Right cardiac atrium (tissue), 5 donors: ENCODE measurements at regions not wholly inside any gene's neighbourhood (a gene's known extent, or its start where the extent isn't known, plus 50 kb on each side); places are given as distances from the start of the nearest gene placed in this dataset.
A peak's percentile ranks its signal among the peaks of the same experiment; 100 is the strongest.

Experiments used
- ATAC-seq, 2 donors: fragments of 200-7000 bp; cut with Tn5 transposase; one replicate each; pipeline versions ENCODE4 v1.8.0 to v1.9.1; 2020; ENCODE audit warnings: moderate library complexity in 2 of 2, mild to moderate bottlenecking in 1 of 2
- DNase-seq, 3 donors: peaks; one replicate each; pipeline ENCODE4 v3.0.0-alpha.2; 2020
- H3K27ac ChIP-seq: one replicate; pipeline ENCODE4 v1.5.1; 2013; ENCODE audit warnings: mild to moderate bottlenecking, low read length, control low read depth, moderate library complexity
- H3K27me3 ChIP-seq: one replicate; pipeline ENCODE4 v1.6.1; 2013; ENCODE audit not compliant: control insufficient read depth, insufficient read depth
- H3K4me1 ChIP-seq: one replicate; pipeline ENCODE4 v1.6.1; 2013; ENCODE audit warnings: low read length; ENCODE audit not compliant: control insufficient read depth, insufficient read depth
- H3K4me3 ChIP-seq: one replicate; pipeline ENCODE4 v1.5.1; 2013; ENCODE audit warnings: low read length, control low read depth
- H3K9me3 ChIP-seq: one replicate; pipeline ENCODE4 v1.6.1; 2013; ENCODE audit warnings: low read length; ENCODE audit not compliant: control insufficient read depth
- WGBS: extraction: QIAGEN DNeasy Blood & Tissue Kit; methylation state at CpG from one replicate; pipeline ENCODE4 v1.1.7; 2013; 5-methylcytosine and 5-hydroxymethylcytosine counted together
- intact Hi-C, 4 donors: fragments of 100-400 bp; cut with DNase I; formaldehyde crosslinking; loops; one replicate each; pipeline versions ENCODE4 v1.11.0 to v1.14.0; 2022 to 2023
- donor health status: healthy with polysubstance abuse.
- donor health status: DM: no; HTN: yes; CAD: no.
- donor health status: DM: no; HTN: no; CAD: no.
- donor health status: DM: no; HTN: yes; CAD: no; lungs with severe emphysema.
- donor health status: DM: yes; HTN: yes; CAD: no.

- no peak for DNase-seq
- Histone ChIP-seq H3K27ac (no peak overlapping the region), H3K9me3 (no peaks in the 10 kb centered on the region), H3K4me1 (no peaks in the 10 kb centered on the region), H3K4me3 (no peak overlapping the region), H3K27me3 (no peaks in the 10 kb centered on the region)
- no peak for ATAC-seq
- intact Hi-C loops = no loop called here
- WGBS = 82% methylated on average over 16 of the region's 16 CpGs
These were observed 131.5 kb upstream of the SPACA7 start for GRCh38 chr13:112244495-112245177.

DNA sequence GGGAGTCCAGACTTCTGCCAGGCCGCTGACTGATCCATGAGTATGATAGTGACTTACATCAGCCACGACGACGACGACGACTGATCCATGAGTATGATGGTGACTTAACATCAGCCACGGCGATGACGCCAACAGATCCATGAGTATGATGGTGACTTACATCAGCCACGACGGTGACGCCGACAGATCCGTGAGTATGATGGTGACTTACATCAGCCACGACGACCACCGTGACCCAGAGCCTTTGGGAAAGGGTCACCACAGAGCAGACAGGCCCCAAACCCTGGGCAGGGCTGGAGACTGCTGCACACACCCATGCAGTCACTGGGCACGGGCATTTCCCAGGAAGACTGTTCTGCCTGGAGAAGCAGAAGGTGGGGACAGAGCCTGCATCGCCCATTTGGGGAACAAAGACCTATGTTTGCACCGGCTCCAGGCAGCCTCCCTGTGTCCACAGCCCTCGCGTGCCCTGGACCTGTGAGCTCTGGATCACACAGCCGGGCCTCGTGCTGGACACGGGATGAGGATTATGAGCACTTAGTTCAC is 130.9 kb upstream of the SPACA7 start:
- 92% methylated on average over 25 of the region's 25 CpGs for WGBS
- ATAC-seq (no peak), DNase-seq (no peak)
- Histone ChIP-seq H3K4me1 (no peaks in the 10 kb centered on the region), H3K9me3 (no peaks in the 10 kb centered on the region), H3K27ac (no peak overlapping the region), H3K4me3 (no peak overlapping the region), H3K27me3 (no peaks in the 10 kb centered on the region)
- intact Hi-C loops = no loop called here

- no peak overlapping the region for H3K4me3 ChIP-seq
- WGBS = 82% methylated on average over 9 of the region's 9 CpGs
- H3K27me3 ChIP-seq = no peaks in the 10 kb centered on the region
- no peak for DNase-seq
- H3K27ac ChIP-seq = no peak overlapping the region
- intact Hi-C loops = no loop called here
- ATAC-seq = no peak
- H3K4me1 ChIP-seq = no peaks in the 10 kb centered on the region
- H3K9me3 ChIP-seq = no peaks in the 10 kb centered on the region
These were observed 130.2 kb upstream of the SPACA7 start for GRCh38 chr13:112245989-112246388.

DNA sequence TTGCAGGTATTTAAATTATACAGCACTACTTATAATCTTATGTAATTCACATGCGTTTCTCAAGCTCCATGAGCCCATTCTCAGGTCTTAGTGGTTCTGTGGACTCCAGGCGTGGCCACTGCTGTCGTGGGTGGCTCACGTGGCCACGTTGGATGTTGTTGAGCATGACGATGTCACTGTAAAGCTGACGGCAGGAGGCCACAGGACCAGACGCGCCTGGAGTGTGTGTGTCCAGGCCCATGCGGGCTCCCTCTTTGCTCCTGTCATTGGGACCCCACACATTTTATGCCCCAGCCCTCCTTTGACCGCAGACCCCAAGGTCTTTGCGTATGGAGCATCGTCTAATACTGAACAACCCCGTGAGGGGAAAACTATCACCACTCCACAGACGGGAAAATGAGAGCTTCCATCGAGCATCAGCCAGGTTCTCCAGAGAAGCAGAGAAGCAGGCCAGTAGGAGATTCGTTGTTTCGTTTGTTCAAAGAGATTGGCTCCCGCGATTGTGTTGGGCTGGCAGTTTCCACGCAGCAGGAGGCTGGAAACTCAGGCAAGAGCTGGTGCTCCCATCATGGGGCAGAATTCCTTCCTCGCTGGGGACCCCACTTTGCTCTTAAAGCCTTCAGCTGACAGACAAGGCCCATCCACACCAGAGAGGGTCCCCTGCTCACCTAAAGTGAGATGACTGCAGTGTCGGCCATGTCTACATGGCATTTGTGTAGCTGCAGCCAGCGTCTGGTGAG is 129.3 kb upstream of the SPACA7 start:
- H3K27me3 ChIP-seq = no peaks in the 10 kb centered on the region
- H3K9me3 ChIP-seq = no peaks in the 10 kb centered on the region
- H3K27ac ChIP-seq = no peak overlapping the region
- DNase-seq = no peak
- ATAC-seq = no peak
- WGBS = 93% methylated on average over 24 of the region's 24 CpGs
- intact Hi-C loops = no loop called here
- no peaks in the 10 kb centered on the region for H3K4me1 ChIP-seq
- no peak overlapping the region for H3K4me3 ChIP-seq

GRCh38 chr13:112247471-112248405 is 128.4 kb upstream of the SPACA7 start:
- no peak overlapping the region for H3K27ac ChIP-seq
- peak in 1 of 2 donors; percentile 32 for ATAC-seq
- intact Hi-C loops = no loop called here
- no peaks in the 10 kb centered on the region for H3K4me1 ChIP-seq
- no peaks in the 10 kb centered on the region for H3K27me3 ChIP-seq
- H3K4me3 ChIP-seq = no peak overlapping the region
- 86% methylated on average over 31 of the region's 31 CpGs for WGBS
- H3K9me3 ChIP-seq = no peaks in the 10 kb centered on the region
- no peak for DNase-seq

GRCh38 chr13:112248406-112248760 is 127.8 kb upstream of the SPACA7 start:
- intact Hi-C loops = no loop called here
- Histone ChIP-seq H3K4me1 (no peaks in the 10 kb centered on the region), H3K27ac (no peak overlapping the region), H3K9me3 (no peaks in the 10 kb centered on the region), H3K4me3 (no peak overlapping the region), H3K27me3 (no peaks in the 10 kb centered on the region)
- no peak for ATAC-seq
- no peak for DNase-seq
- 82% methylated on average over 8 of the region's 8 CpGs for WGBS

DNA sequence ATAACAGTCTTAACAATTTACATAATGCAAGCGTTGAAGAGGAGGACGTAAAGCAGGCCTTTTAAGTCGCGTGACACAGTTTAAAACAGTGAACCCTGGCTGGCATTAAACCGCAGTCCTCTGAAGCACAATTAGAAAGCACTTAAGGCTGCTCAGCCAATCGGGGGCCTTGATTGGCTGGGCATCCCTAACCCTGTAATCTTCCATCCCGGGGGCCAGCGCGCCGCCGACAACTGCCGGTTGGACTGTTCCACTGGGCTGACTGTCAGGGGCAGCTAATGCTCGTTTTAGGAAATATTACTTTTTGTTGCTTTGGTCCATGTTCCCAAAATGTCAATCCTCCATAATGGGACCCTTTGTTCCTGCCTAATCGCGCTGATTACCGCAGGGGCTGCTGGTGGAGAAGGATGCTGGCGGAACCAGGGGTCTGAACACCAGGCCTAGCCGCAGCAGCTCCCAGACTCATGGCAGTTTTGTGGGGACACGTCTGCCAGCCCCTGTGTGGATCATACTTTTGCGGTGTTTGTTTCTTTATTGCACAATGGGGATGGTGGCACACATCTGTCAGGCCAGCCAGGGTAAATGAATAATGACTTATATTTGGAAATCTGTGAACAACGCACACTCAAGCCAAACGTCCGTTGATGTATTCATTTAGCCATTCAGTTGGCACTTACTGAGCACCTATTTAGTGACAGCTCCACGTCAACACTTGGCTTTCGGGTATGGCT is 127.1 kb upstream of the SPACA7 start:
- H3K4me3 ChIP-seq = no peak overlapping the region
- H3K27ac ChIP-seq = no peak overlapping the region
- no peaks in the 10 kb centered on the region for H3K9me3 ChIP-seq
- no peak for DNase-seq
- intact Hi-C loops = no loop called here
- H3K4me1 ChIP-seq = no peaks in the 10 kb centered on the region
- no peaks in the 10 kb centered on the region for H3K27me3 ChIP-seq
- no peak for ATAC-seq
- WGBS = 70% methylated on average over 25 of the region's 25 CpGs

GRCh38 chr13:112249644-112250610 is 126.2 kb upstream of the SPACA7 start:
- Histone ChIP-seq H3K27me3 (no peaks in the 10 kb centered on the region), H3K4me3 (no peak overlapping the region), H3K4me1 (no peaks in the 10 kb centered on the region), H3K27ac (no peak overlapping the region), H3K9me3 (no peaks in the 10 kb centered on the region)
- intact Hi-C loops = no loop called here
- ATAC-seq (no peak), DNase-seq (no peak)
- WGBS = 79% methylated on average over 39 of the region's 39 CpGs

GRCh38 chr13:112250788-112251445 is 125.2 kb upstream of the SPACA7 start:
- intact Hi-C loops = no loop called here
- Histone ChIP-seq H3K27ac (no peak overlapping the region), H3K4me1 (no peaks in the 10 kb centered on the region), H3K9me3 (no peaks in the 10 kb centered on the region), H3K27me3 (no peaks in the 10 kb centered on the region), H3K4me3 (no peak overlapping the region)
- no peak for ATAC-seq
- 83% methylated on average over 22 of the region's 22 CpGs for WGBS
- DNase-seq = no peak
